Activated CD8-positive, alpha-beta memory T cell treated with anti-CD3 and anti-CD28 coated beads for 4 hours (primary cell): ENCODE measurements at regions not wholly inside any gene's neighbourhood (a gene's known extent, or its start where the extent isn't known, plus 50 kb on each side); places are given as distances from the start of the nearest gene placed in this dataset.
"Not testable (repeated sequence)": the region's sequence is repeated elsewhere in the genome, so short reads cannot be mapped to it uniquely, and the experiment has no call there.

Experiments
- DNase-seq, 2 donors: peaks; one replicate each; pipeline ENCODE4 v3.0.0-alpha.2; 2020; ENCODE audit warnings: low read depth in 2 of 2

GRCh38 chr1:55877437-55878232 lies 662.5 kb upstream of the USP24 start:
- no peak for DNase-seq

GRCh38 chr1:55876276-55877060 lies 661.3 kb upstream of the USP24 start:
- DNase-seq = no peak

GRCh38 chr1:55870106-55870505 lies 654.9 kb upstream of the USP24 start:
- no peak for DNase-seq

- DNase-seq = no peak
Measured at GRCh38 chr1:55869065-55869464, 653.9 kb upstream of the USP24 start.

GRCh38 chr1:55868026-55868425 lies 652.9 kb upstream of the USP24 start:
- DNase-seq = no peak

GRCh38 chr1:55867304-55867843 lies 652.2 kb upstream of the USP24 start:
- DNase-seq = no peak

GRCh38 chr1:55865778-55866177 lies 650.6 kb upstream of the USP24 start:
- DNase-seq = not testable (repeated sequence)

- DNase-seq = no peak
Measured at GRCh38 chr1:55864251-55864650, 649.1 kb upstream of the USP24 start.

- no peak for DNase-seq
Measured at GRCh38 chr1:55861676-55862340, 646.6 kb upstream of the USP24 start.

- no peak for DNase-seq
Measured at GRCh38 chr1:55860798-55861519, 645.8 kb upstream of the USP24 start.

- DNase-seq = no peak
Measured at GRCh38 chr1:55860326-55860725, 645.2 kb upstream of the USP24 start.

GRCh38 chr1:55854911-55855310 lies 639.7 kb upstream of the USP24 start:
- no peak for DNase-seq

- DNase-seq = no peak
Measured at GRCh38 chr1:55848906-55849305, 633.7 kb upstream of the USP24 start.

GRCh38 chr1:55846051-55846450 lies 630.9 kb upstream of the USP24 start:
- DNase-seq = no peak

- DNase-seq = no peak
Measured at GRCh38 chr1:55844322-55844721, 629.2 kb upstream of the USP24 start.

GRCh38 chr1:55839626-55840025 lies 624.5 kb upstream of the USP24 start:
- DNase-seq = no peak

GRCh38 chr1:55839221-55839620 lies 624.1 kb upstream of the USP24 start:
- DNase-seq = no peak

GRCh38 chr1:55836086-55836485 lies 620.9 kb upstream of the USP24 start:
- no peak for DNase-seq

- no peak for DNase-seq
Measured at GRCh38 chr1:55833529-55834091, 618.4 kb upstream of the USP24 start.

GRCh38 chr1:55831759-55832158 lies 616.6 kb upstream of the USP24 start:
- DNase-seq = no peak

- no peak for DNase-seq
Measured at GRCh38 chr1:55828044-55828443, 612.9 kb upstream of the USP24 start.
